HFFc6 (cell line): ENCODE measurements at regions not wholly inside any gene's neighbourhood (a gene's known extent, or its start where the extent isn't known, plus 50 kb on each side); places are given as distances from the start of the nearest gene placed in this dataset.

Source experiments
- DNase-seq: peaks from one replicate; pipeline ENCODE4 v3.0.0-alpha.2; 2018
- H3K27ac Mint-ChIP-seq: 2 replicates; pipeline ENCODE4 v1.8.0; 2020; ENCODE audit warnings: mild to moderate bottlenecking, mixed read lengths
- H3K27me3 Mint-ChIP-seq: 2 replicates; pipeline ENCODE4 v1.8.0; 2021; ENCODE audit warnings: mild to moderate bottlenecking, moderate library complexity, mixed read lengths; ENCODE audit not compliant: insufficient read depth
- H3K36me3 Mint-ChIP-seq: 2 replicates; pipeline ENCODE4 v1.8.0; 2021; ENCODE audit warnings: low read depth, mixed read lengths
- H3K4me1 Mint-ChIP-seq: 2 replicates; pipeline ENCODE4 v1.8.0; 2020; ENCODE audit warnings: low read depth, mixed read lengths
- H3K4me3 Mint-ChIP-seq: 2 replicates; pipeline ENCODE4 v1.8.0; 2020; ENCODE audit warnings: mild to moderate bottlenecking, moderate library complexity, mixed read lengths
- H3K9me3 Mint-ChIP-seq: 2 replicates; pipeline ENCODE4 v1.8.0; 2020; ENCODE audit warnings: mild to moderate bottlenecking, mixed read lengths
- TF ChIP-seq, protein P1 (sequence below): fragments of 200-600 bp; sonication (generic); IDR thresholded peaks from 2 replicates; pipeline ENCODE4 v1.5.0; 2021; ENCODE audit warnings: antibody characterized with exemption, mild to moderate bottlenecking

DNA sequence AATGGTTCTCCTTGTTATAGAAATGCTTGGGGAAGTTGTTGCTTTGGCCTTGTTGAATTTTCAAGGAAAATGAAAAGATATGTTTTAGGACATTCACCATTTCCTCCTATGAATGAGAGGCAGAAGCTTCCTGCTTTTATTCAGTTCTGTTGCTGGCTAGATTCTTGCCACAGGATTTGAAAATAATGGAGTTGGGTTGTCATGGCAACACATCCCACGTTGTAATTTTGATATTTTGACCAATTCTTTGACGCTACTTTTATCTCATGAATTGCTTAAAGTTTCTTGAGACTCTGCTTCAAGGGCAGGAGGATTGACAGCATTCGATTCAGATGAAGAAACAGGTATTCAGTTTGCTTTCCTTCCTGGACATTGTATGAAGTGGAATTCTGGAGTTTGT lies 331.5 kb downstream of the PRDM2 start:
- H3K27me3 Mint-ChIP-seq = no peaks in the 10 kb centered on the region
- peaks cover 6% of the 10 kb centered on the region for H3K36me3 Mint-ChIP-seq
- no peak for DNase-seq
- H3K9me3 Mint-ChIP-seq = peaks cover 54% of the 10 kb centered on the region
- TF ChIP-seq, protein P1, sequence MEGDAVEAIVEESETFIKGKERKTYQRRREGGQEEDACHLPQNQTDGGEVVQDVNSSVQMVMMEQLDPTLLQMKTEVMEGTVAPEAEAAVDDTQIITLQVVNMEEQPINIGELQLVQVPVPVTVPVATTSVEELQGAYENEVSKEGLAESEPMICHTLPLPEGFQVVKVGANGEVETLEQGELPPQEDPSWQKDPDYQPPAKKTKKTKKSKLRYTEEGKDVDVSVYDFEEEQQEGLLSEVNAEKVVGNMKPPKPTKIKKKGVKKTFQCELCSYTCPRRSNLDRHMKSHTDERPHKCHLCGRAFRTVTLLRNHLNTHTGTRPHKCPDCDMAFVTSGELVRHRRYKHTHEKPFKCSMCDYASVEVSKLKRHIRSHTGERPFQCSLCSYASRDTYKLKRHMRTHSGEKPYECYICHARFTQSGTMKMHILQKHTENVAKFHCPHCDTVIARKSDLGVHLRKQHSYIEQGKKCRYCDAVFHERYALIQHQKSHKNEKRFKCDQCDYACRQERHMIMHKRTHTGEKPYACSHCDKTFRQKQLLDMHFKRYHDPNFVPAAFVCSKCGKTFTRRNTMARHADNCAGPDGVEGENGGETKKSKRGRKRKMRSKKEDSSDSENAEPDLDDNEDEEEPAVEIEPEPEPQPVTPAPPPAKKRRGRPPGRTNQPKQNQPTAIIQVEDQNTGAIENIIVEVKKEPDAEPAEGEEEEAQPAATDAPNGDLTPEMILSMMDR = no peak
- H3K27ac Mint-ChIP-seq = no peak overlapping the region
- H3K4me1 Mint-ChIP-seq = no peaks in the 10 kb centered on the region
- no peak overlapping the region for H3K4me3 Mint-ChIP-seq

DNA sequence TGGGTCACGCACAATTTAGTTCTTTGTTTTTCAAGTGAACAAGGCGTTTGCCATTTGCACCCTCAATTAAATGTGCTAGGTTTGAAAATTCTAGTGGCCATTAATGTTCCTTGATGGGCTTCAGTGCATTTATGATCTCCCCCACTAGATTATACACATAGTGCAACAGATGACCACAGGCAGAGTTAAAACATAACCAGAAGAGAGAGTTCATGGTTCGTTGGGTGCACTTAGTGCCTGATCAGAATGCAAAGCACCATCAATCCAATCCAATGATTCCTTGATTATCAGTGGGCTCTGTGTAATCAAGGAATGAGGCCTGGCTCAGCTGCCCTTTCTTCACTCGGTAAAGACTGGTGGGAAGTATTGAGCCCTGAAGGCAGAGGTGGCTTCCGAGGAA lies 334.5 kb downstream of the PRDM2 start:
- DNase-seq = no peak
- H3K4me1 Mint-ChIP-seq = no peaks in the 10 kb centered on the region
- peaks cover 55% of the 10 kb centered on the region for H3K9me3 Mint-ChIP-seq
- H3K27me3 Mint-ChIP-seq = no peaks in the 10 kb centered on the region
- no peak overlapping the region for H3K27ac Mint-ChIP-seq
- TF ChIP-seq, protein P1 = no peak
- H3K4me3 Mint-ChIP-seq = no peak overlapping the region
- H3K36me3 Mint-ChIP-seq = peaks cover 6% of the 10 kb centered on the region

DNA sequence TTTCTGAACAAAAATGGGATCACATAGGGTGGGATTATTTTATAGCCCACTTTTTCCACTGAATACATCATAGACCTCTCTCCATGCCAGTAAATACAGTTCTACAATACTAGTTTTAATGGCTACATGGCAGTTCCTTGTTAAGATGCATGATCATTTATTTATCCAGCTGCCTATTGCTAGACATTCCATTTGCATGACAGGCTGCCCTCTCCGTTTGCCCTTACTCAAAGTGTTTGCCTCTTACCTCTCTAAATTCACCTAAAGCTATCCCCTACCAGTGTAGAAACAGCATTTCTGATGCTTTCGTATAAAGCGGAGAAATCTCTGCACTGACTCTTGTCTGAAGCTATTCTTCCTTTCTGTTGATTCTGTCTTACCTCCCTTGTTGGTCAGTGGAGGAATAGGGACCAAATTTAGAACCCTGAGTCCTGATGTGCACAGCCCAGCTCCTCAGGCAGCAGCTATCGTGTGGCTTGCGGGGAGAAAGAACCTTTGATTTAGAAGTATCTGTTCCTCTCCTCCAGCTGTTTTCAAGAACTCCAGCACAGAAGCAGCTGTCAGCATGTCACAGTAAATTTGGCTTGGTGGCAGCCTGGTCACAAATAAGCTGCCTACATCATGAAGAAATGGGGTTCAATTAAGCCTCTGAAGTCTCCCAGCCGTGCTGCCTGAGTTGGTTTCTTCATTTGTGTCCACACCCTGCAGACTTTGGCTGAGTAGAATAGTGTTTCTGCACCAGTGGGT lies 337.3 kb downstream of the PRDM2 start:
- no peak overlapping the region for H3K27ac Mint-ChIP-seq
- DNase-seq = no peak
- H3K9me3 Mint-ChIP-seq = peaks cover 70% of the 10 kb centered on the region
- TF ChIP-seq, protein P1 = no peak
- no peak overlapping the region for H3K4me3 Mint-ChIP-seq
- no peaks in the 10 kb centered on the region for H3K4me1 Mint-ChIP-seq
- H3K36me3 Mint-ChIP-seq = peaks cover 11% of the 10 kb centered on the region
- no peaks in the 10 kb centered on the region for H3K27me3 Mint-ChIP-seq

DNA sequence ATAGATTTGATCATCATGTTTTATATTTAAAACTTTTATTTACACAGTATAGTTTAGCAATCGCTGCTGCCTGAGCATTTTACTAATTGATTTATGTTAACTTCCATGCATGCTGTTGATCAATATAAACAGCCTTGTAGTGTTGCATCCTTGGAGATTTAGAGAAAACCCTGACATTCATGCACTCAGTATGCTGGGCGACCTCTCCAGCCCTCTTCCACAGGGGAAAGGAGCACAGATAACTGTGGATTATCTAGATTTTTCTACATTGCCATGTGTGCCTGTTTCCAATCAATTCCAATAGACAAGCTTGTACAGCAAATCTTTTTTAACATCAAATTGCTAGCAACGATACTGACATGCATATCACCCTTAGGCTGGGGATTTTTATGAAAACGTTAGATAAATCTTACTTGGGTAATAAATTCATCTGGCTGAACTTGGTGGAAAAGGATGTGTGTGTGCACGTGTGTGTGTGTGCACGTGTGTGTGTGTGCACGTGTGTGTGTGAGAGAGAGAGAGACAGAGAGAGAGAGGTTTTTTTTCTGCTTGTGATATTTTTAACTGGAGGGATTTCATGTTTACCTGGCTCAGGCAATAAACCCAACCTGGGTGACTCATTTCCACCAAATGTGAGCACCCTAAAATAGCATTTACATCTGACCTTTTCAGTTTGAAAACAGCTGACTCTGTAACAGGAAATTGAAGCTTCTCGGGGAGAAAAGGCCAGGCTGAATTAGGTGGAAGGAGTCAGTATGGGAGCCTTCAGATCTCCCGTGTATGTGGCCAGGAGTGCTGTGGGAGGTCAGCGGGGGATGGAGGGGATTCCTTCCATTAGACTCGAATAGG lies 339.8 kb downstream of the PRDM2 start:
- Mint-ChIP-seq H3K9me3 (peaks cover 56% of the 10 kb centered on the region), H3K36me3 (peaks cover 9% of the 10 kb centered on the region), H3K4me1 (no peaks in the 10 kb centered on the region), H3K27ac (no peak overlapping the region), H3K4me3 (no peak overlapping the region), H3K27me3 (no peaks in the 10 kb centered on the region)
- DNase-seq = no peak
- TF ChIP-seq, protein P1 = no peak

DNA sequence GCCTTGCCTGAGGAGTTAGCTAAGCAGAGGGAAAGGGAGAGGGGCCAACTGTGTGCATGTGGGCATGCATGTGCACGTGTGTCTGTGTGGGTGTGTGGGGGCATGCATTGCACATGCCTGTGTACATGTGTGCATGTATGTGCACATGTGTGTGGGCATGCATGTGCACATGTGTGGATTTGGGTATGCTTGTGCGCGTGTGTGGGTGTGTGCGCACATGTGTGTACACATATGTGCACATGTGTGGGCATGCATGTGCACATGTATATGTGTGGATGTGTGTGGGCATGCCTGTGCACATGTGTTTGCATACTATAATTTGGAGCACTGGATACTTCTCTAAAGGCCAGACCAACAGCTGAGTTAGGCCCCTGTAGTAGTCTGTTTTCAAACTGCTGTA lies 350.0 kb downstream of the PRDM2 start:
- H3K36me3 Mint-ChIP-seq = peaks cover 6% of the 10 kb centered on the region; the same call in 1 of the 2 replicates
- H3K9me3 Mint-ChIP-seq = peaks cover 64% of the 10 kb centered on the region
- DNase-seq = no peak
- TF ChIP-seq, protein P1 = no peak
- H3K4me3 Mint-ChIP-seq = no peak overlapping the region
- no peak overlapping the region for H3K27ac Mint-ChIP-seq
- no peaks in the 10 kb centered on the region for H3K4me1 Mint-ChIP-seq
- no peaks in the 10 kb centered on the region for H3K27me3 Mint-ChIP-seq
